ENCODE measurements at regions not wholly inside any gene's neighbourhood (a gene's known extent, or its start where the extent isn't known, plus 50 kb on each side); places are given as distances from the start of the nearest gene placed in this dataset.
A peak's percentile ranks its signal among the peaks of the same experiment; 100 is the strongest.

GRCh38 chr1:192099328-192099727 lies 58.9 kb upstream of the RGS18 start:
- no peak for DNase-seq
- no peak for TF ChIP-seq CTCF (IDR thresholded peaks at IDR 0.05; ENCODE audit: low read depth, low read length, missing control alignments)
- in situ Hi-C loops (cut with HindIII; ENCODE audit: low pct_ligation_motif_present, low sequenced_read_pairs): no loop called here

GRCh38 chr1:192100686-192101468 lies 57.4 kb upstream of the RGS18 start:
- in situ Hi-C loops (cut with HindIII; ENCODE audit: low pct_ligation_motif_present, low sequenced_read_pairs): no loop called here

More at GRCh38 chr1:192099328-192099727, 58.9 kb upstream of the RGS18 start:
- Histone ChIP-seq H3K4me3 (ENCODE audit: low read depth, low read length) (no peak overlapping the region), H3K27ac (no peak overlapping the region), H3K27me3 (replicated peaks) (no peaks in the 10 kb centered on the region), H3K36me3 (replicated peaks) (no peaks in the 10 kb centered on the region)

GRCh38 chr1:192104128-192104527 lies 54.1 kb upstream of the RGS18 start:
- no peak for DNase-seq
- in situ Hi-C loops (cut with HindIII; ENCODE audit: low pct_ligation_motif_present, low sequenced_read_pairs): no loop called here
- no peak overlapping the region for H3K4me3 ChIP-seq (ENCODE audit: low read depth, low read length)
- no peaks in the 10 kb centered on the region for H3K36me3 ChIP-seq (replicated peaks)
- H3K27me3 ChIP-seq (replicated peaks): no peaks in the 10 kb centered on the region
- H3K27ac ChIP-seq: no peak overlapping the region
- no peak for TF ChIP-seq CTCF (IDR thresholded peaks at IDR 0.05; ENCODE audit: low read depth, low read length, missing control alignments)

More at GRCh38 chr1:192100686-192101468, 57.4 kb upstream of the RGS18 start:
- Histone ChIP-seq H3K27ac (no peak overlapping the region), H3K27me3 (replicated peaks) (no peaks in the 10 kb centered on the region), H3K36me3 (replicated peaks) (no peaks in the 10 kb centered on the region), H3K4me3 (ENCODE audit: low read depth, low read length) (no peak overlapping the region)
- no peak for DNase-seq
- TF ChIP-seq CTCF (IDR thresholded peaks at IDR 0.05; ENCODE audit: low read depth, low read length, missing control alignments): no peak

- no peaks in the 10 kb centered on the region for H3K36me3 ChIP-seq (replicated peaks)
- peak; percentile 6 for DNase-seq
- H3K4me3 ChIP-seq (ENCODE audit: low read depth, low read length): no peak overlapping the region
- H3K27ac ChIP-seq: peak overlapping the region; percentile 40
- no peaks in the 10 kb centered on the region for H3K27me3 ChIP-seq (replicated peaks)
- TF ChIP-seq CTCF (IDR thresholded peaks at IDR 0.05; ENCODE audit: low read depth, low read length, missing control alignments): no peak
- in situ Hi-C loops (cut with HindIII; ENCODE audit: low pct_ligation_motif_present, low sequenced_read_pairs): no loop called here
Observed at GRCh38 chr1:192104852-192105251, 53.4 kb upstream of the RGS18 start.

- Histone ChIP-seq H3K27ac (no peak overlapping the region), H3K36me3 (replicated peaks) (no peaks in the 10 kb centered on the region), H3K27me3 (replicated peaks) (no peaks in the 10 kb centered on the region), H3K4me3 (ENCODE audit: low read depth, low read length) (no peak overlapping the region)
- no peak for TF ChIP-seq CTCF (IDR thresholded peaks at IDR 0.05; ENCODE audit: low read depth, low read length, missing control alignments)
- in situ Hi-C loops (cut with HindIII; ENCODE audit: low pct_ligation_motif_present, low sequenced_read_pairs): no loop called here
- no peak for DNase-seq
Observed at GRCh38 chr1:192108161-192108560, 50.1 kb upstream of the RGS18 start.
